ENCODE measurements at regions not wholly inside any gene's neighbourhood (a gene's known extent, or its start where the extent isn't known, plus 50 kb on each side); places are given as distances from the start of the nearest gene placed in this dataset.
A peak's percentile ranks its signal among the peaks of the same experiment; 100 is the strongest.

DNA sequence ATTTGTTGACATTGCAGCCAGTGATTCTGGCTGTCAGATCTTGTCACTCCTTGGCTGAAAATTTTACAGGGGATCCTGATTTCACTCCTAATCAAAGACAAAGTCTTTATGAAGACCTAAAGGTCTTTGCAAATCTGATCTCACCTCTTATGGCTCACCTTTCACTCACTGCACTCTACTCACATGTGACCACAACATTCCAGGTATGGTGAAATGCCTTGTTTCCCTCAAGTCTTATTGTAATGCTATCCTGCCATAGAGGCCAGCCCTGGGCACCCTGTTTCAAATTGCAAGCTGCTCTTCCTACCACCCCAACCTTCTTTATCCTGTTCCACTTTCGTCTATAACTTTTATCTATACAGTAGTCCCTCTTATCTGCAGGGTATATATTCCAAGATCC lies 200.1 kb downstream of the NDFIP2 start:
- DNase-seq = no peak

DNA sequence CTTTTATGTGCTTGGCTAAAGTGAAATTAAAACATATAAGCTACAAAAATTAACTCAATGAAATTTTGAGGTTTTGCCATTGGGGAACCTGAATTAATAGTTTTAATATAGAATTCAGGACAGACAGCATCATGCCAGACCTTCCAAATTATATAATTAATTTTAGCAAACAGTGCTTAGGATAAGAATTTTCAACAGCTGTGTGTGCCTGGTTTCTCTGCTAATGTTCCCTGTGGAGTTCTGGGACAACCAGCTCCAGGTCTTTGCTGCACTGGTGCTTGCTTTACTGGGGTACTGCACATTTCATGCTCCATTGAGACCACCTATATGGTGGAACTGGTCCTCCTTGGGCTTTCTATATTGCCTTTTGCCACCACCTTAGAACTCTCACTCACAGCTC lies 199.5 kb downstream of the NDFIP2 start:
- no peak for DNase-seq

DNA sequence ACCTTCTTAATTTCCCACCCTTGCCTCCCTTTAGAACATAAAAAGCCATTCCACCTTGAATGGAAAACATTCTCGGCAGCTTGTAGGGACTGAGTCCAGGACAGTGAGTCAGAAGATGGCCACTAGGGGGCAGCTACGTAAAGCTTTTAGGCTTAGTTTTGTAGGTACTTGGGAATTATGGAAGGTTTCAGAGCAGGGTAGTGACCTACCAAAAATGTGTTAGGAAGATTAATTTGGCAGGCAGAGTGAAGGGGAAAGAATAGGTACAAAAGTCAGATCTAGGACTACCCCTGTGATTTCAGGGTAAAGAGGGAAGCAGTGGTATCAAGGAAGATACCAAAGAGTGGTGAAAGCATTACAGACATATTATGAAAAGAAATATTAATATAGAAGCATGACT lies 198.4 kb downstream of the NDFIP2 start:
- peak; percentile 44 to 63 for DNase-seq

DNA sequence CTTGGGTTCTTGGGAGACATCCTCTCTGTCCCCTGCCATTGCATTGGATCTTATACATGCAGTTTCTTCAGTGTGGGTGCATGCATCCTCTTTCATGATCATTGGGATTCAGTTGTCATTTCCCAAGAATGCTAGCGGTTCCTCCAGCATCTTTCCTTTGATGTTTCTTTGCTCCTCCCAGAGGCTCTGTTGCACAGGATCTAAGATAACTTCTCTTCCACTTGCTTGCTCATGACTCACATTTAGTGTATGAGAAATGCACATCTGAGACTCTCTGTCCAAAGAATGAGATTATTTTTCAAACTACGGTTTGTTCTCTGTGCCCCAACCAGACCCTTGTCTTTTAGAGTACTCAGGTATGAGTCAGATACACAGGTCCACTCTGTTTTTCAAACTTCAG lies 197.1 kb downstream of the NDFIP2 start:
- no peak for DNase-seq

DNA sequence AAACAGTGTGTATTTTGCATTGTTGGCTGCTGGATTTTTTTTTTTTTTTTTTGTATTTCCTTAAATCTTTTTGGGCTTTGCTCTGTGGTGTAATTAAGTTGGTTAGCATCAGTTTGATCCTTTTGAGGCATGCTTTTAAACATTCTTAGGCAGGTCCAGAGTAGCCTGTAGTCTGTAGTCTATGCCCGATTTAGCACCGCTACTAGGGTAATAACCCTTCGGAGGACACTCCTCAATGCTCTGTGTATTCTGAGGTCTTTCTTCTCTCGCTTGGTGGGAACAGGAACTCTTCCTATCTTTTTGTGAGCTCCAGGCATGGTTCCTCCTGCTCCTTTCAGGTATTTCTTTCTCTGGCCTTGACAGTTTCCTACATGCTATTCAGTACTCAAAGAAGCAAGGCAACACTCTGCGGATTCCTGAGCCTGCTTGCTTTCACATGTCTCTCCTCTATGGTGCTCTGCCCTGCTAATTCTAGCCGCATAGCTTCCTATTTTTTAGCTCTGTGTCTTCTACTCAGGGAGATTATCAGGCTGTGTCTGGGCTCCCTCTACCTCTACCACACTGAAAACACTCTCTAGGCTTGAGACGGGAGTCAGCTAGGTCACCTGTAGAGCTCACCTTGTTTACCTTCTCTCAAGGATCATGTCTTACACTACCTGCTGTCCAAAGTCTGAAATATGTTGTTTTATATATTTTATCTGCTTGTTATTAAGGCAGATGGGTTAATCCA lies 195.1 kb downstream of the NDFIP2 start:
- DNase-seq = no peak

DNA sequence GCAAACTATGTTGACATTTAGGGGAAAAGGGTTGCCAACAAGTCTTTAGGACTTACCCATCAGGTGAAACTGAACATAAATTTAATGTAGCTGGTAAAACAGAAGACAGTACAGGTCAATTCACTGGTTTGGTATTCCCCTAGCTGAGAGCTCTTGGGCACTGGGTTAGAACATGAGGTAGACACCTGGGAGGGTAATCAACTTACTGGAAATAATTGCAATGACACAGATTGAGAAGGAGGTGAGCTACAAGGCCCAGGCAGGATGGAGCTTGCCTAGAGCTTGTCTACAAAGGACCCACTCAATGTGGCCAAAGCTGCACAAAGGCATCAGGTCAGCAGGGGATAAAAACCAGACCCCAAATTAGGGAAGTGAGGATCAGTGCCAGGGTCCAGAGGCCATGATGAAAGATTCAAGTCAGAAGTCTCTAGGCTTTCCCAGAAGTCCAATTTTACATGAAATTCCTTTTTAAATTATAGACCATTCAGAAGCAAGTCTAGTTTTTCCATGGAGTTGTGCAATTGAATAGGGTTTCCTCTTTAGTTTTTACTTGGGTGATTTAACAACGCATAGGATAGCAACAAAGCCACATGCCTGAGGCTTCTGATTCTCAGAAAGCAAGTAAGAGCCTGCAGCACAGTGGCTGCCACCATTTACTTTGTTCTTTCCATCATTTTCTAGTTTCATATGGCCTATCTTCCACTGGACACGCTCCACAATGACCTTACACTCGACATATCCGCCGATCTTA lies 194.0 kb downstream of the NDFIP2 start:
- DNase-seq = no peak

DNA sequence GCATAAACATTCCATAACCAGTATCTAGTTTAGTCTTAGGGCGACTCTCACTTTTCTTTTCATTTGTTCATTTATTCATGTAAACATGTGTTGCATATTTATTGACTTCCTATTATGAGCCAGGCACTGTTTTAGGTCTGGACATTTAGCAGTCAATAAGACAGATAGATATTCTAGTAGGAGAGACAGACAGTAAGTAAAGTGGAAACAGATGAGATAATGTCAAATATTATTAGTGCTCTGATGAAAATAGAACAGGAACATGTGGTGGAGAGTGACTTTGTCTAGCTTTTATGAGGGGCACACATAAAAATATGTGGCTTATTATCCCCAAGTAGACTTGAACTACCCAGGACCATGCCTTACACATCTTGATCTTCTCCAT lies 193.0 kb downstream of the NDFIP2 start:
- no peak for DNase-seq

DNA sequence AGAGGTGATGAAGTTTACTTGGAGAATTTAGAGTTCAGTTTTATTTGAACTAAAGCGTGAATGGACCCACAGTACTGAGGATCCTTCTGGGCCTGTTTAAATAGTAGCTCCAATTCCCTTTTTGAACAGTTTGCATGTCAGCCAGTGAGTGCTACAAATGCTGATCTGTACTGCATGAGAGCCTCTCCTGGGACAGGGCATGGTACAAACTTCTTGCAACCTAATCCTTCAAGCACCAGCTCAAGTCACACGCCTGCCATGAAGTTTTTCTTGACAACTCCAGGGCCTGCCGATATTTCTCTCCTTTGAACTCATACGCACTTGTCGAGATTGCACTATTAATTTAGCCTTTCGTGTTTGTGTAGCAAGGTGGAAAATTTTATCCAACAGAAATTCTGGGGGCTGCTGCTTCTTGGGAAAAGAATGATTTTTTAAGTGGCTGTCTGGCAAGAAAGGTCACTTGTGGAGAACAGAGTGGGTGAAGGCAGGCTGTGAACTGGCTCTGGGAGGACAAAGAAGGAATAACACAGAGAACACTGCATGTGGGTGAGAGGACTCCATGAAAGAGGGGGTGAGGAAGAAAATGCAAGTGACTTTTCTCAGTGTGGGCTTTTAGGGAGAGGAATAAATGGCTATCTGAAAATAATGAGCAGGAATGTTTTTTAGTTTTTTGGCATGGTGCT lies 192.5 kb downstream of the NDFIP2 start:
- no peak for DNase-seq

DNA sequence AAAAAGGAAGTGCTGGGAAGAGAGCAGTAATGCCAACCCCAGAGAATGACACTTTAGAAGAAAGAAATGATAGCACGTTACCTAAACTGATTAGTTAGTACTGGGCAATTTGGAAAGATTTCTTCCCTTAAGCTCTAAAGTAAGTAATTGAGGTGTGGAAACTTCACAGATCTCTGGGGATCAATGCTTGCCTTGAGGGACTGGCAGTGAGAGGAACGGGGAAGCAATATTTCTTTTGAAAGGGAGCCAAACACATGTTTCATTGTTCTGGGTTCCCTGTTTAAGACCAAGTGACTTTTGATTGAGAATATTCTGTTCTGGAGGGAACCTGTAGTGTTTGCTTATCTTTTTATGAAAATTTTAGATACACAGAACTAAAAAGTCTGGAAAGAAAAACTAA lies 190.5 kb downstream of the NDFIP2 start:
- no peak for DNase-seq

DNA sequence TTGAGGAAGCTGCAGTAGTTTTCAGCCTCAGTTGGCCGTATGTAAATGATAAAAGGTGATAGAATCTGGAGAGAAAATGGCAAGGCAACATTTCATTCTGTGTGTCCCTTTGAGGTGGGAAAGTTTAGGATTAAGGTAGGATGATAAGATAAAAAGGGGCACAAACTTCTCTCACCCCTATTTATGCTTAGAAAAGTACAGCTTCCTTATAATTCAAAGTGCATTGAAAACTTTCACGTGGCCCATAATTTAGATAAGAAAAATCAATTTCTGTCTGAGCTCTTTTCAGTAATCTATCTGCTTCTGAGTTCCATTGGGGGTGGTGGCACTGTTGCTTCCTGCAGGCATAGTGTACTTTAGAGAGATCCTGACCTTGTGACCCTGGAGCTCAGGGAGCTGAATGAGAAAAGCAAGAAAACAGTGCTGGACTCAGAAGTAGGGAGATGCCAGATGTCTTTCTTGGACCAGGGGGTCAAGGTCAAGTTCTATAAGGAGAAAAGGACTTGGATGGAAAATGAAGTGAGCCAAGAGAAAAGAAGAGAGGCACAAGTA lies 187.3 kb downstream of the NDFIP2 start:
- DNase-seq = no peak

DNA sequence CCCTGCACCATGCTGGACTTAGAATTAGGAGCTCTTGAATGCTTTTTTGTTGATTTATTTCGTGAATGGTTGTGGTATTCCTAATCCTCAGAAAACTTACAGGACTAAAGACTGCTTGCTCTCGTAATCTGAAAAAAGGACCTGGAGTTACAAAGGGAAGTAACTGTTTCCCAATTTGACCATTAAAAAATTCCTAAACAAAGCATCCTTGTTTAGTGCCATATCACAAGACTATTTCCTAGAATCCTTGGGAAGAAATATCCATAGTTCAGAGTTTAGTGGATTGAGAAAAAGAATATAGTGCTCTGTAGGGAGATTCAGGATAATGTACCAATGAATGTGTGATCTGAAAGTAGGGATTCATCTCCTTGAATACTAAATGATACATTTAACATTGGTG lies 186.8 kb downstream of the NDFIP2 start:
- DNase-seq = no peak

DNA sequence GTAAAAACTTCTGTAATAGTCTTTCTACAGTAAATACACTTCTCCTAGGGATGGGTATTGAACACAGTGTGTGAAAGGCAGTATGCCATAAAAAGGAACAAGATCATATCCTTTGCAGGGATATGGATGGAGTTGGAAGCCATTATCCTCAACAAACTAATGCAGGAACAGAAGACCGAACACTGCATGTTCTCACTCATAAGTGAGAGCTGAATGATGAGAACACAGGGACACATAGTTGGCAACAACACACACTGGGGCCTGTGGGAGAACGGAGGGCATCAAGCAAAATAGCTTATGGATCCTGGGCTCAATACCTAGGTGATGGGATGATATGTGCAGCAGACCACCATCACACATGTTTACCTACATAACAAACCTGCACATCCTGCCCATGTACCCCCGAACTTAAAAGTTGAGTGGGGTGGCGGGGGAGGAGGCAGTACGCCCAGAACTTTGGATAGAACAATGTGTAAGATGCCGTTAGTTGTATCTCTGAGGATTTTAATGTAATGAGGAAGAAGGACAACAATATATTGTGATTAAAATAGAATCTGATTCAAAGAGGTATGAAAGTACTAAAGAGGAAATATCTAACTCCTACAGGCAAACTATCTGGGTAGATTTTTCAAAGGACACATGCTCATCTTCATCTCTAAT lies 183.2 kb downstream of the NDFIP2 start:
- DNase-seq = no peak

DNA sequence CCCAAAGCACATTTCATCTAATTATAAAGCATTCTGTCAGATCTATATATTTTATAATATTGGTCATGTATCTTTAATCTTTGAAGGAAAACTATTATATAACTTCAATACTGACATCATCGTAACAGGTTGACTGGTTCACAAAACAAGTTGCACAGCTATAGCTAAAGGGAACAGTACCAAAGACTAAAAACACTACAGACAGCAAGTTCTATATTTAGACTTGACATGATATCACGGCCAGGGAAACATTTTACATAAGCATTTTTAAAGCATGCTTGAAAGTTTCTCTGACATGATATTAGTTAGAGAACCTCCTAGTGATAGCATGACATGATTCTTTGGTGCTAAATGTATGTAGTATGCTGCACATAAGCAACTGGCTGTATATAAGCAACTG lies 182.5 kb downstream of the NDFIP2 start:
- no peak for DNase-seq

DNA sequence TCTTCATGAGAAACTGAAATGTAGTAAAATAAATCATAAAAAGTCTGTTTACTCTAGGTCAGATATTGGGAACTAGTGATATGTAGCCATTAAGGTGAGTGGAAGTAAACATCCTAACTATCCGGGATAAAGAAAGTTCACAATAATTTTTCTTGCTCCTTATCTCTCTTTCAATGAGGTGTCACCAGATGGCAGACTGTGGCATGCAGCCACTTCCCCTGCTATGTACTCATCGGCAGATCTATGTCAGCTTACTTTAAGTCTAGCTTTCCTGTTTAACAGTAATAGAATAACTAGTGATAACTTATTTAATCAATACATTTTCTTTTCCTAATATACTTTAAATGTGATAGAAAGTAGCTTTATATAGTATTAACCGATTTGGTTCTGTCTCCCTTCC lies 181.9 kb downstream of the NDFIP2 start:
- DNase-seq = no peak

DNA sequence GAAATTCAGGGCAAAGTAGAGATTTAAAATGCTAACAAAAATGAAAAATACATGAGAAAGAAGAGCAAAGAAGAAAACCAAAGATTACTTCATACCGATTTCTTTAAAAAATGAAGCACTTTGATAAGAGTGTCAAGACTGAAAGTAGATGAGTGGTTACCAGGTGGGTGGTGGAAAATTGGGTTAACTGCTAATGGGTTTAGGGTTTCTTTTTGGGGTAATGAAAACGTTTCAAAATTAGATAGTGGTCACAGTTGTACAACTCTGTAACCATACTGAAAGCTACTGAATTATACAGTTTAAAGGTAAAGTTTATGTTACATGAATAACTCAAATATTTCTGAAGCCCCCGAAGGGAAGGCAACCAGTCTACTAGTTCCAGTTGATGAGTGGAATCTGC lies 179.4 kb downstream of the NDFIP2 start:
- no peak for DNase-seq

DNA sequence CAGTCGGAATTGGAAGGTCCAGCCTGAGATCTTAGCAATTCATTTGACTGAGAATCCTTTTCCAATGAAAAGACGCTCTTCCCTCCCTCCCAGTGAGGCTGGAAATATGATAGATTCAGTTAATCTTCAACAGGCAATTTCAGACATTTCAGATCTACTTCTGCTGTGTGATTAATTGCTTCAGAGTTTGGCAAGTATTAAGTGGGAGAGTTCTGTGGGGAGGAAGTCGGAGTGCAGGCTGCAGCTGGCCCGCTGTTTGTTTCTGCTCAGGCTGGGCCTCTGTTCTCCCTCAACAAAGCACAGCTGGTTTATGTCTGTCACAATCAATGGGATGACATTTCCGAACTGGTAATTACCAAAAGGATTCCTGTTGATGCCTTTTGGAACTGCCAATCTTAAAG lies 178.2 kb downstream of the NDFIP2 start:
- DNase-seq = no peak

DNA sequence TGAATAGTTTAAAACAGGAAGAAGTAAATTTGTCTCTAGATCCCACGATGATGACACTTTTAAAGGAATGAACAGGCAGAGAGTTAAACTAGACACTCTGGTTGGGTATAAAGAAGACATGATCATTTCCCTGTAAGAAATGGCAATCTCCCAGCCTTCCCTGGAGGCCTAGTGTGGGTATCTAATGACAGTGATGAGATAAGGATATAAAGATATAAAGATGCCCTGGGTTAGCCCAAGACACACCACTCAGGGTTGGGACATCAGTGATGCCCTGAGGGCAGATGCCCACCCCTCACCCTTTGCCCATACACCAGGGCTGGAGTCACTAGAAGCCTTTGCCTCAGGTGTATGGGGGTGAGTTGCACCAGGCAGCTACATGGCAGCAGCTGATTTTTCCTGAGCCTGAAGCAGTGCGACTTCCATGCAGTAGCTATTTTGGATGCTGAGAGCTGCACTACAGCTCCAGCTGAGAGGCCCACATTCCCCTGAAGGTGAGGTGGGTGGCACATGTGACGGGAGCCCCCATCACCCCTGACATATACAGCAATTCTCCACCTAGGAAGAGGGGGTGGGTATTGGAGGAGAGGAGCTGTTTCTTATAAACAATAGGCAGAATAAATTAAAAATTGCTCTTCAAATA lies 177.5 kb downstream of the NDFIP2 start:
- no peak for DNase-seq

DNA sequence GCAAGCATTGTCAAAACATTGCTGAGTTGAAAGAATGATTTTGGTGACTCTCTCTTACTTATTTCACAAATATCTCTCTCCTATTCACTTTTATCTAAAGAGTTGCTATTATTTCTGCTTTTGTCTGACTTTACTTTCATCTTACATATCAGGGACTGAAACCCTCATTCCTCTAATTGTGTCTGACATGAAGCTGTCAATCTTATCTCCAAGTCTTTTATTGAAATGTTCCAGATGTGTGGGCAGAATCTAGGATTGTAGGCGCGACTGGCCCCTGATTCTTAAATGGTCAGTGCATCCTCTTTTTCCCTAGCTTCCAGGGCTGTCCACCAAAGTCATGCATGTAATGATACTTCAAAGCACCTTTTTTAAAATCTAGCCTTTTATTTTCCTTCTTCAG lies 174.6 kb downstream of the NDFIP2 start:
- no peak for DNase-seq

DNA sequence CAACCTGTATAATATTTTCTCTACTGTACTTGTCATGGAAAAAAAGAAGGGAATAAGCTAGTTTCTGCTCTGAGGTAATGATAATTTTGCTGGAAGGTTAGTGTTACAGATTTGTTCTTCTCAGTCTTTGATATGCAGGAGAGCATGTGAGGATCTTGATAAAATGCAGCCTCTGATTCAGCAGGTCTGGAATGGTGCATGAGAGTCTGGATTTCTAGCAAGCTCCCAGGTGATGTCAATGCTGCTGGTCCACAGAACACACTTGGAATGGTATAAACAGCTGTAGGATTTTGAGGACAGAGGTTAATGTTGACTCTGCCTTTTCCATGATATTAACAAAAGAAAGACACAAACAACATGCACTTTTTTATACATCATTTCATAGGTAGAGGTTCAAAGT lies 173.6 kb downstream of the NDFIP2 start:
- no peak for DNase-seq

DNA sequence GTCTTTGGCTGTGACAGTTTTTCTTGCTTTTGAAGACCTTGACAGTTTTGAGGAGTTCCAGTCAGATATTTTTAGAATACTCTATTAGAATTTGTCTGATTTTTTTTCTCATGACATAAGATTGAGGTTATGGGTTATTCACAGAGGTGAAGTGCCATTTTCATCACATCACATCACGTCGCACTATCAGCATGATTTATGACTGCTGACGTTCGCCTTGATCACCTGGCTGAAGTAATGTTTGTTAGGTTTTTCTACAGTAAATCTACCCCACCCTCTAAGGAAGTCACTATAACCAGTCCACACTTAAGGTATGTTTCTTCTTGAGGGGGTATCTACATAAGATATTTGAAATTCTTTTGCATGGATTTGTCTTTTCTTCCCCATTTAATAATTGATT lies 169.7 kb downstream of the NDFIP2 start:
- no peak for DNase-seq

DNA sequence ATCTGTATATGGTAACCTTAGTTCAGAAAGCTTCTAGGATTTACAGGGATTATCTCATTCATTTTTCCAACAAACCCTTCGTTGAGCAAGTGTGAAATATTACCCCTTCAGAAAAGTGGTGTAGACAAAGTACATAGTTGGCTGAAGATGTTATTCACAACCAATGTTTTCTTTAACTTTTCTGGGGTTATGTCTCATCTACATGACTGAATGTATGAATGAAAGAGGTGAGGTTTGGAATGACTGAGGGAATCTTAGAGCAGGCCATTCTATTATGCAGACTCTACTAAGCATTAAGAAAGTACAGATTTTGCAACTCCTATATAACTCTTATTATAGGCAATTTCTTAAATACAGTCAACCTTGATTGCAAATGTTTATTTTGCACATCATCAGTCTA lies 167.2 kb downstream of the NDFIP2 start:
- DNase-seq = no peak

DNA sequence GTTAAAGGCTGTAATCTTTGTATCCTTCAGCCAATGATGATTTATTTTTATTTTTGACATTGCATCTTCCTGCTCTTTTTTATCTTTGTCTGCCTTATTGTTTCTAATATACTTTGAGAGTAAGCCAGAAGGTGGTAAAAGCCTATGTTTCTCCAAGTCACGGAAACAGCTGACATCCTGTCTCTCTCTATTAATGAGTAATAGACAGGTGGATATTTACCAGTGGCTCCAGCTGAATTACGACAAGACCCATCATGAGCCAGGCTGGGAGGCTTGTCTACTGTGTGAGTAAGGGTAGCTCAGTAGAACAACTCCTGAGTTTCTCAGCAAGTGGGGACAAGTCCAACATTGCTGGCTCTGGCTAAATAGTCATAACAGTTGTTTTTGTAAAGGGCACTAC lies 166.6 kb downstream of the NDFIP2 start:
- DNase-seq = no peak

DNA sequence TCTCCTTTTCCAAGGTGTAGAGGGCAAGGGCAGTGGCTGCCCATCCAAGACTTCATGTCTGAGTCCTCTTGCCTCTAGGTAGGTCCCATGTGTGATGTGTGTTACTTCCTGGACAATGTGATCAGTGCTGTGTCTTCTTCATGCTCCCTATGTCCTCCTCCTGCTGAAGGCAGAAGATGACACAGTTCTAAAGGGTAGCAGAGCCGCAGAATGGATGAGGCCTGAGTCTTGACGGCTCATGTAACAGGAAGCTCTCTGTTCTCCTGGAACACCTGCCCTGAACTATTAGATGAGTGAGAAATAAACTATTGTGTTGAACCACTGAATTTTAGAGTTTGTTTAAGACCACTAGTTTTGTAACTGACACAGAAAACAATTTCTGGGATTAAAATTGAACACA lies 165.9 kb downstream of the NDFIP2 start:
- DNase-seq = no peak

Measured in stimulated activated CD4-positive, alpha-beta T cell treated with anti-CD3 and anti-CD28 coated beads, Interleukin-2, amount 100 ng/mL, for 24 hours (primary cell).